SH-SY5Y (cell line): ENCODE measurements at regions not wholly inside any gene's neighbourhood (a gene's known extent, or its start where the extent isn't known, plus 50 kb on each side); places are given as distances from the start of the nearest gene placed in this dataset.

ENCODE experiments used
- GATA2 ChIP-seq: IDR thresholded peaks from 2 replicates; pipeline ENCODE4 v1.6.1; 2011; ENCODE audit warnings: mild to moderate bottlenecking, low read depth, low read length
- GATA3 ChIP-seq: IDR thresholded peaks from 2 replicates; pipeline ENCODE4 v1.6.1; 2011; ENCODE audit warnings: low read depth, mild to moderate bottlenecking, low read length, moderate library complexity

DNA sequence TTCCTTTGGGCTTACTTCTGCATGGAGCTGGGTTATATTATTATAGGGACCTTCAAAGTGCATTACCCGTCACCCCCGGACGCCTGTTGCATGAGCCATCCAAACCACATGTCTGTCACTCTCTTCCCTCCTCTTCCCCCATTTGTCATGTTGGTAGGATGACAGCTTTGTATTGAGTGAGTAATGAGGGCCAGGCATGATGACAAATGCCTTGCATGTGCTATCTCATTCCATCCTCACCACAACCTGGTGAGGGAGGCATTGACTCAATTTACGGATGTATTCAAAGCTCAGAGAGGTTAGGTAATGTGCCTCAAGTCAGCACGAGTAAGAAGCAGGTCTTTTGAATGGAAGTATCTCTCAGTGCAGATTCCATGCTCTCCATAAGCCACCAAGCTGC lies 510.5 kb upstream of the TNP1 start:
- TF ChIP-seq GATA2: no peak
- no peak for TF ChIP-seq GATA3
